Fibroblast of lung (primary cell): ENCODE measurements at regions not wholly inside any gene's neighbourhood (a gene's known extent, or its start where the extent isn't known, plus 50 kb on each side); places are given as distances from the start of the nearest gene placed in this dataset.

Experiments used
- DNase-seq, 2 donors: peaks; one replicate each; pipeline versions ENCODE4 v3.0.0 to v3.0.0-alpha.2; 2010; ENCODE audit warnings: low read depth in 2 of 2
- H2AFZ ChIP-seq: 2 replicates; pipeline ENCODE4 v1.5.1; 2012; ENCODE audit warnings: low read length, control low read depth, inconsistent platforms
- H3K27ac ChIP-seq: 2 replicates; pipeline ENCODE4 v1.5.1; 2011; ENCODE audit warnings: low read length, control low read depth; ENCODE audit not compliant: insufficient read depth
- H3K27me3 ChIP-seq: 2 replicates; pipeline ENCODE4 v1.5.1; 2011; ENCODE audit warnings: mild to moderate bottlenecking, low read length; ENCODE audit not compliant: control insufficient read depth, insufficient read depth
- H3K36me3 ChIP-seq: 2 replicates; pipeline ENCODE4 v1.5.1; 2011; ENCODE audit warnings: low read length; ENCODE audit not compliant: control insufficient read depth, insufficient read depth
- H3K4me1 ChIP-seq: 2 replicates; pipeline ENCODE4 v1.5.1; 2011; ENCODE audit warnings: low read length; ENCODE audit not compliant: control insufficient read depth, insufficient read depth; ENCODE audit errors: extremely low read depth
- H3K4me2 ChIP-seq: 2 replicates; pipeline ENCODE4 v1.5.1; 2011; ENCODE audit warnings: low read length, control low read depth; ENCODE audit not compliant: insufficient read depth; ENCODE audit errors: extremely low read depth
- H3K4me3 ChIP-seq, 4 experiments: fragments of 200-600 bp in 1 of 4; sonication (generic) in 1 of 4; replicated peaks in 1 of 4; 2 replicates each; pipeline ENCODE4 v1.5.1; 2011 to 2016; ENCODE audit warnings: low read length in 4 of 4, low read depth in 3 of 4, mild to moderate bottlenecking in 3 of 4, control low read depth in 2 of 4, inconsistent platforms in 1 of 4, mixed read lengths in 1 of 4; ENCODE audit not compliant: insufficient read depth in 1 of 4; ENCODE audit errors: control extremely low read depth in 1 of 4
- H3K79me2 ChIP-seq: 2 replicates; pipeline ENCODE4 v1.5.1; 2012; ENCODE audit warnings: mild to moderate bottlenecking, low read length, inconsistent platforms; ENCODE audit not compliant: control insufficient read depth, insufficient read depth
- H3K9ac ChIP-seq: 2 replicates; pipeline ENCODE4 v1.5.1; 2011; ENCODE audit warnings: mild to moderate bottlenecking, low read length, control low read depth; ENCODE audit not compliant: insufficient read depth
- H3K9me3 ChIP-seq: 2 replicates; pipeline ENCODE4 v1.5.1; 2012; ENCODE audit warnings: low read depth, low read length; ENCODE audit not compliant: control insufficient read depth, insufficient read depth
- H4K20me1 ChIP-seq: 2 replicates; pipeline ENCODE4 v1.5.1; 2011; ENCODE audit warnings: low read length; ENCODE audit not compliant: control insufficient read depth, insufficient read depth; ENCODE audit errors: extremely low read depth
- CTCF ChIP-seq, 2 donors: IDR thresholded peaks in 1 of 2; conservative IDR thresholded peaks in 1 of 2; 1 replicate in 1 of 2; 2 replicates in 1 of 2; pipeline ENCODE4 v1.5.1; 2011 to 2012; ENCODE audit warnings: low read length in 2 of 2, control low read depth in 1 of 2, inconsistent platforms in 1 of 2, low read depth in 1 of 2, mild to moderate bottlenecking in 1 of 2
- EZH2 ChIP-seq: IDR thresholded peaks from 2 replicates; pipeline ENCODE4 v1.5.1; 2012; ENCODE audit warnings: low read length, control low read depth, mild to moderate bottlenecking; ENCODE audit errors: missing control alignments

- H3K4me2 ChIP-seq: no peak overlapping the region
- H3K79me2 ChIP-seq: no peaks in the 10 kb centered on the region
- H3K9me3 ChIP-seq: no peaks in the 10 kb centered on the region
- no peaks in the 10 kb centered on the region for H4K20me1 ChIP-seq
- H3K4me1 ChIP-seq: no peaks in the 10 kb centered on the region
- H3K27ac ChIP-seq: no peak overlapping the region
- no peak overlapping the region for H3K4me3 ChIP-seq
- no peak overlapping the region for H3K9ac ChIP-seq
- DNase-seq: no peak
- TF ChIP-seq CTCF (conservative IDR thresholded peaks at IDR 0.05 in 1 of 2, IDR thresholded peaks at IDR 0.05 in 1 of 2; ENCODE audit: low read depth in 1 of 2, low read length in 2 of 2): no peak
- TF ChIP-seq EZH2: no peak
- no peaks in the 10 kb centered on the region for H3K27me3 ChIP-seq
- H2AFZ ChIP-seq: no peak overlapping the region
- H3K36me3 ChIP-seq: no peaks in the 10 kb centered on the region
Observed at GRCh38 chr3:116834816-116835215, 125.2 kb downstream of the TUSC7 start.

GRCh38 chr3:116835658-116836057 lies 126.1 kb downstream of the TUSC7 start:
- Histone ChIP-seq H4K20me1 (no peaks in the 10 kb centered on the region), H3K4me2 (peak overlapping the region; percentile 46), H3K9ac (no peak overlapping the region), H3K4me1 (no peaks in the 10 kb centered on the region), H3K27ac (no peak overlapping the region), H3K9me3 (no peaks in the 10 kb centered on the region), H3K36me3 (no peaks in the 10 kb centered on the region), H3K4me3 (no peak overlapping the region), H2AFZ (no peak overlapping the region), H3K79me2 (no peaks in the 10 kb centered on the region), H3K27me3 (no peaks in the 10 kb centered on the region)
- peak in 1 of 2 donors; percentile 1 for DNase-seq
- TF ChIP-seq EZH2: no peak
- no peak for TF ChIP-seq CTCF (conservative IDR thresholded peaks at IDR 0.05 in 1 of 2, IDR thresholded peaks at IDR 0.05 in 1 of 2; ENCODE audit: low read depth in 1 of 2, low read length in 2 of 2)

DNA sequence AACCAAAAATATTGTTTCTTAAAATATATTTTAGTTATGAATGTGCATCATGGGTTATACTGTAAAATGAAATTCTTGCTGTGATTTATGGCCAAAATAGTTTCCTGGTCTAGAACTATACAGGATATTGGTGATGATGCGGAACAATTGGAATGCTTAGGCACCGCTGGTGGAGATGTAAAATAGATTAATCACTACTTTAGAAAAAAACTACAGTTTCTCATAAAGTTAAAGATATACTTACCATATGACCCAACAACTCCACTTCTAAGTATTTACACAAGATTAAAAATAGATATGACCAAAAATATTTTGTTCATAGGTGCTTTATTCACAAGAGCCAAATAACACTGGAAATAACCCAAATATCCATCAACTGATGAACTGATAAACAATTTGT lies 126.7 kb downstream of the TUSC7 start:
- H3K9ac ChIP-seq: no peak overlapping the region
- TF ChIP-seq EZH2 (no peak), CTCF (conservative IDR thresholded peaks at IDR 0.05 in 1 of 2, IDR thresholded peaks at IDR 0.05 in 1 of 2; ENCODE audit: low read depth in 1 of 2, low read length in 2 of 2) (no peak)
- no peaks in the 10 kb centered on the region for H4K20me1 ChIP-seq
- DNase-seq: peak; percentile 47 to 54
- no peak overlapping the region for H3K27ac ChIP-seq
- H3K79me2 ChIP-seq: no peaks in the 10 kb centered on the region
- H3K36me3 ChIP-seq: no peaks in the 10 kb centered on the region
- H3K9me3 ChIP-seq: no peaks in the 10 kb centered on the region
- H3K4me3 ChIP-seq: no peak overlapping the region
- no peak overlapping the region for H2AFZ ChIP-seq
- H3K27me3 ChIP-seq: no peaks in the 10 kb centered on the region
- H3K4me1 ChIP-seq: no peaks in the 10 kb centered on the region
- no peak overlapping the region for H3K4me2 ChIP-seq
